GM18505 (cell line): ENCODE measurements at regions not wholly inside any gene's neighbourhood (a gene's known extent, or its start where the extent isn't known, plus 50 kb on each side); places are given as distances from the start of the nearest gene placed in this dataset.

Source experiments
- ATAC-seq: cut with Tn5 transposase; IDR thresholded peaks from one replicate; pipeline ENCODE4 v1.9.1; 2021; ENCODE audit not compliant: unreplicated experiment
- POLR2A ChIP-seq: IDR thresholded peaks from 4 replicates; pipeline ENCODE4 v1.6.1; 2011; ENCODE audit warnings: borderline replicate concordance; ENCODE audit not compliant: insufficient read depth, insufficient read length; ENCODE audit errors: extremely low read depth

DNA sequence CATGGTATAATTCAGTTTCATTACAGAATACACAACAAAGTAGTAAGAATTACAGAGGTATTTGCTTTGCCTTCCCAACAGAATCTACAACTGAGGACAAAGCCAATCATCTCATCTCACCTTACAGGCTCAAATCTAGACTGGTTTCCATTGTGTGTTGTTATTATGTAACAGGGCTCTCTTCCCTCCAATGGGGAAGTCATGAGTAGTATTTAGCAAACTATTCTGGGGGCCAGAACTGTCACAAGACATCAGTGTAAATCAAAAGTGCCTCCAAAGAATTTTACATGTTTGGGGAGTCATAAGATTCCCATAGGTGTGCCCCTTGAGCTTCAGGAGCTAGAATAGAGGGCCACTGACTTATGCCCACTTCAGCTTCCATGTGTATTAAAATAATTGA lies 187.0 kb upstream of the EDNRB start:
- no peak for ATAC-seq
- TF ChIP-seq POLR2A, result no peak

DNA sequence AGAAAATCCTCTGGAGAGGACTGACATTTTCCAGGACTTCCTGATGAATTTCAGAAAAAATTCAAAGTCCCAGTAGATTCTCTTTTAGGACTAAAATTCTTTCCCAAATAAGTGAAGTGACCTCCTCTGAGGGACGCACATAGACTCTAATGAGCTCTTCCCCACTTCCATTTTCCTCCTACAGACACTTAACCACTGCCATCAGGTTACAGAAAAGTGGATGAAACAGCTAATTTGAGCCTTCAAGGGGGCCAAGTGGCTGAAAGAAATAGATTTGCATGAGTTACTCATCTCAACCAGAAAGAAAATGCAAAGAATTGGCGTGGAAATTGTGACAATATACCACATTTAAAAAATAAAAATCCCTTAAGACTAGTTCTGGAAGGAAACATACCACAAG lies 185.3 kb upstream of the EDNRB start:
- TF ChIP-seq POLR2A, result no peak
- no peak for ATAC-seq

DNA sequence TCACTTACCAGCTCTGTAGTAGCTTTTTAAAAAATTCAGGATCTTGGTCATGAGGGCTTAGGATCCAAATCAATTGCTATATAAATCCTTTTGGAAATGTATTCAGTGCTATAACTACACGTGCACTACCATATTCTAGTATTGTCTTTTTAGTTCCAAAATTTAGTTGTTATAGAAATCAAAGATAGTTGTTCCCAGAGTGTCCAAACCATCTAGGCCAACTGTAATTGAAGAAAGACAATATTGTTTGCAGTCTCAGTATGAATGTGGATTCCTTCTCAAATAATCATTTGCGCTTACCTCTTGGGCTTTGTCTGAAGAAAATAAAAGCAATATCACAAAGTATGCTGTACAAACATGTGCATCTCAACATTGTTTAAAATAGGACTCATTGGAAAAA lies 184.1 kb upstream of the EDNRB start:
- ATAC-seq, result no peak
- no peak for TF ChIP-seq POLR2A

DNA sequence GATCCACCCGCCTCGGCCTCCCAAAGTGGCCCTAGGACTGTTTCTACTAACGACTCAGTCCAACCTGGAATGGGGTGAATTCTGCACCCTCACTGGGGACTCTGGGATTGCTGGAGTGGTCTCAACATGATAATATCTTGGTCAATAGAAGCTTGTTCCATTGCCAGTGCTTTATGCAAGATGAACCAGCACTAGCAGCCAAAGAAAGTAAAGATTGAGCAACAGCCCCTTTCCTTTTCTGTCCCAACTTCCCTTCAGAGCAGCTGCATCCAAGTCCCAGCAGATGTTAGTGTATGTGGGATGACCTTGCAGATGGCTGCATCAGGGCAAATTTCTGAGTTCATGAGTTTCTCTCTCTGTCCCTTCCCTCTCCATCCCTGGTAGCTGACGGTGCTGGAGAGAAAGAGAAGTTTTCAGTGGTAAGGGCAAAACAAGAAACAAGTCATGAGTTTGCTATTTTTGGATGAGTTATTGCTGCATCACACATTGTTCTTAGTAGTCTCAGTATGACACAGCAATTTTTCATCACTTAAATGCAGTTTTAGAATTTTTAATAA lies 183.6 kb upstream of the EDNRB start:
- ATAC-seq, result peak; percentile 60
- TF ChIP-seq POLR2A, result no peak

DNA sequence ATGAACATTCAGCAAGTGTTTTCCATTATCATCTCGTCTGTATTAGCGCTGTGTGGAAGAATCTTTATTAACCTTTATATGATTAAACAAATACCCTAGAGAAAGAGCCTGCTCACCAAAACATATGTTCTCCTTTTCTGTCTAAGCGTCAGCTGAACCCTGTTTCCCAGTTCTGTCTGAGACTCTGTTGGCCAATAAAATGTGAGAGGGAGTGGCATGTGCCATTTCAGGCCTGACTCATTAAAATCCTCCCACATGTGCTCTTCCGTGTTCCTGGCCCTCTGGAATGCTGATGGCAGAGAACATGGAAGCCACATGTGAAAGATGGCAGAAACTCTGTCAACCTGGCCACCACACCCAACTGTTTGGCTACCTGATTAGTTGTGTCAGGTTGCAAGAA lies 181.9 kb upstream of the EDNRB start:
- no peak for TF ChIP-seq POLR2A
- no peak for ATAC-seq

DNA sequence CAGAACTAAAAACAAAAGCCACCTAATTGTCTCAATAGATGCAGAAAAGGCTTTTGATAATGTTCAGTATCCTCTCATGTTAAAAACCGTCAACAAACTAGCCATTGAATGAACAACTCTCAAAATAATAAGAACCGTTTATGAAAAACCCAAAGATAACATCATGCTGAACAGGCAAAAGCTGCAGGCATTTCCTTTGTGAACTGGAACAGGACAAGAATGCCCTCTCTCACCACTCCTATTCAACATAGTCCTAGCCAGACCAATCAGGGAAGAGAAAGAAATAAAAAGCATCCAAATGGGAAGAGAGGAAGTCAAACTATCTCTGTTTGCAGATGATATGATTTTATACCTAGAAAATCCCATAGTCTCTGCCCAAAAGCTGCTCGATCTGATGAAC lies 179.6 kb upstream of the EDNRB start:
- no peak for TF ChIP-seq POLR2A
- ATAC-seq, result no peak

DNA sequence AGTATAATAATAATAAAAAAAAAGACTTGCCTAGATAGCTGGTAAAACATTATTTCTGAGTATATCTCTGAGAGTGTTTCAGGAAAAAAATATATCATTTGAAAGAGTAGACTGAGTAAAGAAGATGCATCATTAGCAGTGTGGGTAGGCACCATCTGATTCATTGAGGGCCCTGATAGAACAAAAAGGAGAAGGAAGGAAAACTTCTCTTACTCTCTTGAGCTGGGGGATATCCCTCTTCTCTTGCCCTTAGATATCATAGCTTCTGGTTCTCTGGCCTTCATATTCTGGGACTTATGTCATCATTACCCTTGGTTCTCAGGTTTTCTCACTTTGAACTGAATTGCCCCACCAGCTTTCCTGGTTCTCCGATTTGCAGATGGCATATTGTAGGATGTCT lies 177.6 kb upstream of the EDNRB start:
- ATAC-seq, result no peak
- TF ChIP-seq POLR2A, result no peak

DNA sequence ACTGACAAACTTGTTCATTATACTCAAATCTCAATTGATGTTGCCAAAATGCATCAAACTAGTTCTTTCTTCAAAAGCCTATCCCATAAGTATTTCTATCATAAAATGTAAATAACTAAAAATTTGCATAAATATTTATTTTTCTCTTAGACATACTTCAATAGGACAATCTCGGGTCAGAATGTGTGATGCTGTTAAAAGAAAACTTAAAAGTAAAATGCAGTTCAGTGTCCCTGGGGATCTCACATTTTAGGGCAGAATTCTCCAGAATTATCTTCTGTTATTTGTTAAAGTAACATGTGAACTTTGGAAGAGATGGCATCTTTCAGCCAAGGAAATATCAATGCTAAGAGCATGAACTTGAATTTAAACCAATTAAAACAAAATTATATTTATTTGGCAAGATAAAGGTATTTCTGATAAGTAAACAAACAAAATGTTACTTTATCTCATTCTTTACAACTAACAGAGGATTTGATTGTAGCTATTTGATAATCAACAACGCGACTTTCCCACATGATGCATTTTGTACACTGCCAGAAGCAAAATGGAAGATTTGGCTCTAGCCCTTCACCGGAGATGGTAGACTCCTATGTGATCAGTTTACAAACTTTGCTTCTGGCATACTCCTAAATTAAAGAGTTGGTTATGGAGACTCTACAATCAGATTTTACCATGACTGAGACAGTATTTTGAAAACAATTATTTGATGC lies 169.5 kb upstream of the EDNRB start:
- no peak for ATAC-seq
- no peak for TF ChIP-seq POLR2A

DNA sequence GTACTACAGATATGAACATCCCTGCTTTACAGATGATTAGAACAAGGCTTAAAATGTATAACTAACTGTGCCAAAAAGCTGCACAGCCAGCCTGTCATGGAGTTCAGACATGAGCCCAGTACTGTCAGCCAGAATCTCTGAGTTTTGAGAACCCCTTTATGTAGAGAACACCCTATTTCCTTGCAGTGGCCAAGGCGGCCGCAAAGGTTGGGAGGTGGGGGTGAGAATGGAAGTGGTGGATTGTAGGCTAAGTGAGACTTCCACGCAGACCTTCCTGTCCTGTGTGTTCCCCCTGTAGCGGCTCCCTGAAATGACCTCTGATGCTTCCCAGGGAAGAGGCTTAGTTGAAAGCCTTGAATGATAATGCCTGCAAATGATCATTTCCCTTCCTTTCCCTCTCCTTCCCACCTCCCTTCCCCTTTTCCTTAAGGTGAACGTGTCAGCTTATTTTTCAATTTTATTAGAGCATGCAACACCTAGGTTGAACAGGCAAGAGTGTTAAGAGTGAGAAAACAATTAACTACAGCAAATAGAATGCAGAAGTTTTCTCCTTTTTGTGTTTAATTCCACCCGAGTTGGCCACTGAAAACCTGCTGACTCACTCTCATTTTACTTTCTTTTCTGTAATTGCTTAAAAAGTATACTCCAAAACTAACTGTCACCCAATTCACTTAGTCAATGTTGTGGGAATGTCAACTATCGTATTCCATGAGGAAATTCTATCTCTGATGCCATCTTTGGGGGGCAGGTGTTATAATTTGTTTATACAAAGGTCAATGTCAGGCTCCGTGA lies 167.0 kb upstream of the EDNRB start:
- TF ChIP-seq POLR2A, result no peak
- ATAC-seq, result no peak

DNA sequence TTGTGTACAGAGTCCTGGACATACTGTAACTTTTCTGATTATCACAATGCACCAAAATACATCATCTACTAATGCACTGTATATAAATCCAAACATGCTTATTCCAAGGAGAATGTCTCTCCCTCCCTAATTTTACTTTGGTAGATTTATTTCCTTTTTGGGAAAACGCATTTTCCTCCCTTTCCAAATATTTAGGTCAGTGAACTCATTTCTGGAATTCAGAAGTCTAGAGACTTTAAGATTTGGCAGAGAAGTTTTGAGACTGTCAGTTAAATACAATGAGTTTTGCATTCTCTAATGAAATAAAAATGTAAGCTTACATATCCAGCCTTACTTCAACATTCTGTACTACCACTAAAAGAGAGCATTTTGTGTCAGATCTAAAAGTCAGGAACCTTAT lies 165.8 kb upstream of the EDNRB start:
- no peak for TF ChIP-seq POLR2A
- ATAC-seq, result no peak

DNA sequence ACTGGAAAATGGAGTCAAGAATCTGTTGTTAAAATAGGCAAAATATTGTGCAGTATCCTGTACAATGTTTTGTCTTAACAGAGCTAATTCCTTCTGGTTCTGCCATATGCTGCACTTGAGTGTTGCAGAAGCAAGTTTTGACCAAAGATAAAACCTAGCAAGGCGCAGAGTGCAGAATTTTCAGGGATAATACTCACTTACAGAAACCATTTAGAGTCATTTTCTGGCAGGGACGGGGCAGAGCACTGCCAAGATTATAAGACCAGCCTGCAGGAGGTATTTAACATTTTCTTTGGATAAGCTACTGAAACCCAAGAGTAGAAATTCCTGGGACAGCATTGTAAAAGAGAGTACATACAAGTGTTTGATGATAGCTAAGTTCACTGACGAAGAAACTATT lies 159.5 kb upstream of the EDNRB start:
- no peak for TF ChIP-seq POLR2A
- no peak for ATAC-seq

DNA sequence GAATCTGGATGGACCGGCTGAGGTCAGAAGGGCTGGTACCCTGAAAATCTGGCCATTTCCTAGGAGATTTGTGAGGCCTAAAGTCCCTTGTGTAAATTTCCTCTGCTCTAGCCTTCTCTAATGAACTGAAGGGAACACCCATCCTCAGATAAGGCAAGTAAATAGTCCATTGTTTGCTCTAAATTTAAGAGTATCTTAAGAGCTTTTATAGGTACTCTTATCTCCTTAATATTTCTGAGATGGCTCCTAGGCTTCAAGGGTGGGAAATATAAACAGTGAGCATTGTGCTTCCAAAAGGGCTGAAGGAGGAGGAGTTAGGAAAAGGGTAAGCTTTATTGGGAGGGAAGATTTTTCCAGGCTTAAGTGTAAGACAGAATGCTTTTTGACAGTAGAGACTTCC lies 148.7 kb upstream of the EDNRB start:
- no peak for TF ChIP-seq POLR2A
- no peak for ATAC-seq

DNA sequence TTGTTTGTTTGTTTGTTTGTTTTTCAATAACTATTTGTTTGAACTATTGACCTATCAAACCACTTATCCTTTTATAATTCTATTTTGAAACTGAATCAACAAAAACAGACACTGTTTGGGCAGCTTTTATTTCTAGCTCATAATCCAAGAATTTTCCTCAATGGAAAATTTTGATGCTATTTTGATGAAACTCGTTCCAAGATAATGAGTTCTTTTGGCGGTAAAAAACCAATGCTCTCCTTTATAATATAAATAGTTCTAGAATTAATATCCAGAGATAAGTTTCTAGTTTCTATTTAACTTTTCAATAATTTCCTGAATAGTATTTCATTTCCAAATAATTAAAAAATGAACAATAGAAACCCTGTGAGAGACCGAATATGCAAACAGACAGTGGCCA lies 146.5 kb upstream of the EDNRB start:
- TF ChIP-seq POLR2A, result no peak
- ATAC-seq, result no peak

DNA sequence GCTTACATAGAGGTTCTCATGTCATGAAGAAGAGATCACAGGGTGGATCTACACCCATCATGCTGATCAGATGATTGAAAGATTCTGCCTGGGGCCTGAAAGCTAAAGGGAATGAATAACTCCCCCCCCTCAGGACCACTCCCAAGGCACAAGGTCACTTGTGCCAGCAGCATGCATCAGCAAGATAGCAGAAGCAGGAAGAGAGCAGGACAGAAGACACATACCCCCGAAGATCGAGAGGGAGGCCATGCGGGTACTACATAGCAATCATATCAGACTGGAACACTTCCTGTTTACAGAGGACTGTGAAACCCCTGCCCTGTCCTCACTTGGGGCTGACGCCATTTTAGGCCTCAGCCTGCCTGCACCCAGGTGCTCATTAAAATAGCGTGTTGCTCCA lies 143.2 kb upstream of the EDNRB start:
- TF ChIP-seq POLR2A, result no peak
- no peak for ATAC-seq
